Activated CD8-positive, alpha-beta memory T cell treated with anti-CD3 and anti-CD28 coated beads, Interleukin-2, amount 50 U/mL, for 1 hour (primary cell): ENCODE measurements at regions not wholly inside any gene's neighbourhood (a gene's known extent, or its start where the extent isn't known, plus 50 kb on each side); places are given as distances from the start of the nearest gene placed in this dataset.

Source experiments
- DNase-seq: peaks from one replicate; pipeline ENCODE4 v3.0.0-alpha.2; 2020; ENCODE audit errors: extremely low read depth

DNA sequence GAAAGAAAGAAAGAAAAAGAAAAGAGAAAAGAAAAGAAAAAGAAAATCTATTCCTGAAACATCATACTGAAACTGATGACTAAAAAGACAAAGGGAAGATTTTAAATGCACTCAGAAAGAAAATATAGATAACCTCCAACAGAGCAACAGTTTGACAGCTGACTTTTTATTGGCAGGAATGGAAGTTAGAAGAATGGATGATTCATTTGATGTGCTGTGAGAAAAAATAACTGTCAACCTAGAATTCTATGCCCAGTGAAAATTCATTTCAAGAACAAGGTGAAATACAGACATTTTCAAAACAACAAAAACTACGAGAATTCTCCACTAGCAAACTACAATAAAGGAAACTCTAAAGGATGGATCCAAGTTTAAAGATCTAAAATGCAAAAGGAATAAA is 50.5 kb upstream of the HSPA12A start:
- no peak for DNase-seq

DNA sequence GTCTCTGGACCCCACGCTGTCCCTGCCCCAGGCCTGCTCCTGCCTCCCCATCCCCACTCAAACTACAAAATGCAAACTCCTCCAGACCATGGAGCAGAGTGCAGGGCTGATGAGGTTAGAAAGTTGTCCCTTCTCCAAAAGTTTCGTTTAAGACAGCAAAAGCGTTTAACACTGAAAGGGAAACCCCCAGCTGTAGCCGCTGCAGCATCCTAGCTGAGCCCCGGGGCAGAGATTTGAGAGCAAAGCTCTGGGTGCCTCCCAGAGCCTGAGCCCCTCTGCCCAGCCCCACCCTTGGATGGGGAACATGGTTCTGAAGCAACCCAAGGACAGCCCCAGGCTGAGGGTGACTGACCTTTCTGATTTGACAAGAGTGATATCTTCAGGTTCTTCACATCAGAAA is 52.8 kb upstream of the ENO4 start:
- no peak for DNase-seq

DNA sequence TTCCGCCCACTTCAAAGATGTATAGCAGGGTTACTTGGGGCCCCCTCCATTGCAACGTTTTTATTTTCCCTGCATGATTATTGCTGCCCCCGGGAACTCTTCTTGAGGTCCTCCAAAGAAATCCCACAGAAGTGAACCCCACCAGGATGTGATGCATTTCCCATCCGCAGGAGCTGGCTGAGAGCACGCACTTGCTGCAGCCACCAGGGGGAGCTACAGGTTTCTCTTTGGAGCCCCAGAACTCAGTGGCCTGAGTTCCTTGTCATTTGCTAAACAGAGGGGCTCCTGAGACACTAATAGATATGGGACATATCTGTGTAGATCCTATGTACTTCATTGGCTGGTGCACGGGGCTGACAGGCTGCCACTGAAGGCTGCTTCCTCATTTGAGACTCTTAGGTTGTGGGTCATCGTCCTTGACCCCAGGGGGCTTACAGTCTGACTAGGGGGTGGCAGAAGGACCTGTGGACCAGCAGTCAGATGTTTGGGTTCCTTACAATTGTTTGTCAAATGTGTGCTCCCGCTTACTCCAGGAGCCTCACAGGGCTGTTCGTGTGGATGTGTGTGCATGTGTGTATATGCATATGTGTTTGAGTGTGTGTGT is 52.3 kb upstream of the ENO4 start:
- DNase-seq: peak; percentile 12

DNA sequence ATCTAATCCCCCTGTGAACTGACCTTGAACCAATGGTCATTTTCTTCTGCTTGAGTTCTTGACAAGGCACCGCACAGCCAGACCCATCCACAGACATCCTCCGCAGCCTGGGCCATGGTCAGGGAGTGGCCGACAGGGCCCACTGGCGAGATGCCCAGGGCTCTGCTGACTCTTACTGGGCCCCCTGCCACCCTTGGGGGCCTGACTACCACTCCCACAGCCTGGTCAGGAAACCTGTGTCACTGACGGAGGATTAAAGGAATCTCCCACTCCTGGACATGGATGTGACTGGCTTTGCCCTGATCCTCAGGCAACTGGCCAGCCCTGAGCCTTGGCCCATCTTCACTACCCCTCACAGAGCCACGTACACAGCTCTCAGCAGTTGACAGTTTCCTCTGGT is 50.4 kb upstream of the ENO4 start:
- DNase-seq: no peak
